ENCODE measurements at regions not wholly inside any gene's neighbourhood (a gene's known extent, or its start where the extent isn't known, plus 50 kb on each side); places are given as distances from the start of the nearest gene placed in this dataset.

DNA sequence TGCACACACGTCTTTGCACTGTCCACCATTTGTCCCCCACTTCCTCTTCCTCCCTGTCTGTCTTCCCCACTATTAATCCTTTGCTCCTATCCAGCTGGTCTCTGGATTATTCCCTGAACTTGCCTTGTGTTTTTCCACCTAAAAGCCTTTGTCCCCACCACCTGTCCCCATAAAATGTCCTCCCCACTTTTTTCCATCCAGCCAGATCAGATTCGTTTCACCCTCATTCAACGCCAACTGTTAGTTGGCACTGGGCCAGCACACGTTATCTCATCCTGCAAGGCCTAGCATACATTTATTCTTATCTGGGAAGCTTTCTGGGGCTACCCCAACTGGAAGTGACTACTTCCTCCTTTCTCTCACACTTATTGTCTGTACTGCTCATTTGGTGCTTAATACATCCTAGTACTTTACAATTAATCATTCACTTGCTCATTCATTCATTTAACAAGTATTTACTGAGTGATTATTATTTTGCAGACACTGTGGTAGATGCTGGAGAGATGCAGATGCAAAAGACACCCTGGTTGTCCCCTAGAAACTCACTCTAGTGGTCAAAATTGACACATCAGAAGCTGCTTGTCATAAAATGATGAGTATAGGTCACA is 96.2 kb downstream of the RASSF10 start:
- Histone ChIP-seq H3K36me3 (no peaks in the 10 kb centered on the region), H3K27me3 (no peaks in the 10 kb centered on the region), H3K27ac (no peak overlapping the region), H3K4me1 (no peaks in the 10 kb centered on the region), H3K4me3 (no peak overlapping the region), H3K9me3 (no peaks in the 10 kb centered on the region)
- no peak for ATAC-seq
- in situ Hi-C loops (cut with MboI; ENCODE audit: low sequenced_read_pairs in 4 of 4) (no loop called here), intact Hi-C loops (cut with DNase I; ENCODE audit: low total_unique reads) (no loop called here)
- DNase-seq, result no peak
- TF ChIP-seq, protein P1, sequence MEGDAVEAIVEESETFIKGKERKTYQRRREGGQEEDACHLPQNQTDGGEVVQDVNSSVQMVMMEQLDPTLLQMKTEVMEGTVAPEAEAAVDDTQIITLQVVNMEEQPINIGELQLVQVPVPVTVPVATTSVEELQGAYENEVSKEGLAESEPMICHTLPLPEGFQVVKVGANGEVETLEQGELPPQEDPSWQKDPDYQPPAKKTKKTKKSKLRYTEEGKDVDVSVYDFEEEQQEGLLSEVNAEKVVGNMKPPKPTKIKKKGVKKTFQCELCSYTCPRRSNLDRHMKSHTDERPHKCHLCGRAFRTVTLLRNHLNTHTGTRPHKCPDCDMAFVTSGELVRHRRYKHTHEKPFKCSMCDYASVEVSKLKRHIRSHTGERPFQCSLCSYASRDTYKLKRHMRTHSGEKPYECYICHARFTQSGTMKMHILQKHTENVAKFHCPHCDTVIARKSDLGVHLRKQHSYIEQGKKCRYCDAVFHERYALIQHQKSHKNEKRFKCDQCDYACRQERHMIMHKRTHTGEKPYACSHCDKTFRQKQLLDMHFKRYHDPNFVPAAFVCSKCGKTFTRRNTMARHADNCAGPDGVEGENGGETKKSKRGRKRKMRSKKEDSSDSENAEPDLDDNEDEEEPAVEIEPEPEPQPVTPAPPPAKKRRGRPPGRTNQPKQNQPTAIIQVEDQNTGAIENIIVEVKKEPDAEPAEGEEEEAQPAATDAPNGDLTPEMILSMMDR (IDR thresholded peaks at IDR 0.05 in 4 of 5, conservative IDR thresholded peaks at IDR 0.05 in 1 of 5), result no peak
- no peak for TF ChIP-seq POLR2A (IDR thresholded peaks at IDR 0.05)

DNA sequence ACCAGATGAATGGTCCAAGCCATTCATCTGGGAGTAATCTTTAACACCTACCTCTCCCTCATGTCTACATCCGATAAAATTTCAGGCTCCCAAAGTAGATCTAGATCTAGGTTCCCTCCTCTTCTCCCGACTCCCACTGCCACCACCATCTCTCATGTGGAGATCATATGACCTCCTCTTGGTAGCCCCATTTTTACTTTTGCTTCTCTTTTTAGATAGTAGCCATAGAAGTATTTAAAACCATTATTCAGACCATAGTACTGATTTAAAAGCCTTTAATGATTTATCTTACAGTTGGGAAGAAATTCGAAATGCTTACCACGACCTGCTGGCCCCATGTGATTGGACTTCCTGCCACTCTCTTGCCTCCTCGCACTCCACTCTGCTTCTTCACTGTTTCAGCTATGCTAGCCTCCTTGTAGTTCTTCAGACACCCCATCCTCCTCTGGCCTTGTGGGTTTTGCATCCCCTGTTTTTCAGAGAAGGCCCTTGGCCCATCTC is 98.5 kb downstream of the RASSF10 start:
- no peak for TF ChIP-seq POLR2A (IDR thresholded peaks at IDR 0.05)
- Histone ChIP-seq H3K27me3 (no peaks in the 10 kb centered on the region), H3K36me3 (no peaks in the 10 kb centered on the region), H3K27ac (no peak overlapping the region), H3K4me3 (no peak overlapping the region), H3K9me3 (no peaks in the 10 kb centered on the region), H3K4me1 (peaks cover 0 to 4% of the 10 kb centered on the region in 2 donors)
- in situ Hi-C loops (cut with MboI; ENCODE audit: low sequenced_read_pairs in 4 of 4), result no loop called here
- DNase-seq (no peak), ATAC-seq (no peak)
- intact Hi-C loops (cut with DNase I; ENCODE audit: low total_unique reads), result no loop called here

DNA sequence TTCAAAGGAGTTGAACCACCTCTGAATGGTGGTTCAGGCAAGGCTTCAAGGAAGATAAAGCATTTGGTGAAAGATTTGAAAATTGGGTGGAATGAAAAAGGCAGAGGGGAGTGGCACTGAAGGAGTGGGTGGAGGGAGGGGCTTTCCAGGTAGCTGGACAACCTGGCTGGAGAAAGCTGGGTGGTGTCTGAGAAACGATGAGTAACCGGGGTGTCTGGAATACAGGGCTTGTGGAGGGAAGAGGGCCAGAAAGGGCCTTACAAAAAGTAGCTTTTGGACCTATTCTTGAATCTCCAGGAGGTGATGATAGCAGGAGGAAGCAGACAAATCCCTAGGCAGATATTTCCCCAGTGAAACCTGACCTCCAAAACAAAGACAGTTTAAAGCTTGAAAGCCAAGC is 99.3 kb downstream of the RASSF10 start:
- no peak overlapping the region for H3K4me3 ChIP-seq
- DNase-seq, result no peak
- no peaks in the 10 kb centered on the region for H3K9me3 ChIP-seq
- H3K27ac ChIP-seq, result no peak overlapping the region
- H3K27me3 ChIP-seq, result no peaks in the 10 kb centered on the region
- in situ Hi-C loops (cut with MboI; ENCODE audit: low sequenced_read_pairs in 4 of 4), result no loop called here
- intact Hi-C loops (cut with DNase I; ENCODE audit: low total_unique reads), result no loop called here
- TF ChIP-seq, protein P1 (IDR thresholded peaks at IDR 0.05 in 4 of 5, conservative IDR thresholded peaks at IDR 0.05 in 1 of 5), result no peak
- no peak for TF ChIP-seq POLR2A (IDR thresholded peaks at IDR 0.05)
- H3K36me3 ChIP-seq, result no peaks in the 10 kb centered on the region
- no peak for ATAC-seq
- H3K4me1 ChIP-seq, result peaks cover 0 to 4% of the 10 kb centered on the region in 2 donors

DNA sequence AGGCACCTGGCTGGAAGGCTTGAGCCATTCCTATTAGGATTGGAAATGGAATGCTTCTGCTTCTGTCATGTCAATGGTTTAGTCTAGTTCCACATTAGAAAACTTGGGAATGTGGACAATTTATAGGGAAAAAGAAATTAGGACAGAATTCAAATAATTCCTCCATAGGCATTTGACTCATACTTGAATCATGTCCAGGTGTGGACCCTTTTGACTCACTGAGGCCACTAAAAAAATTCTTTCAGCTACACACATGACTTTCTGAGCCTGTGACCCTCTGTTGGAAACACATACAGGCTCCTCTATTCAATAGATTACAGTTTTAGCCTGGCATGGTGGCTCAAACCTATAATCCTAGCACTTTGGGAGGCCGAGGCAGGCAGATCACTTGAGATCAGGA is 100.5 kb downstream of the RASSF10 start:
- H3K27ac ChIP-seq, result no peak overlapping the region
- no peak overlapping the region for H3K4me3 ChIP-seq
- DNase-seq, result no peak
- TF ChIP-seq, protein P1 (IDR thresholded peaks at IDR 0.05 in 4 of 5, conservative IDR thresholded peaks at IDR 0.05 in 1 of 5), result no peak
- no peak for TF ChIP-seq POLR2A (IDR thresholded peaks at IDR 0.05)
- no peaks in the 10 kb centered on the region for H3K9me3 ChIP-seq
- no peak for ATAC-seq
- H3K27me3 ChIP-seq, result no peaks in the 10 kb centered on the region
- no peaks in the 10 kb centered on the region for H3K36me3 ChIP-seq
- H3K4me1 ChIP-seq, result peaks cover 0 to 4% of the 10 kb centered on the region in 2 donors
- in situ Hi-C loops (cut with MboI; ENCODE audit: low sequenced_read_pairs in 4 of 4) (no loop called here), intact Hi-C loops (cut with DNase I; ENCODE audit: low total_unique reads) (no loop called here)

DNA sequence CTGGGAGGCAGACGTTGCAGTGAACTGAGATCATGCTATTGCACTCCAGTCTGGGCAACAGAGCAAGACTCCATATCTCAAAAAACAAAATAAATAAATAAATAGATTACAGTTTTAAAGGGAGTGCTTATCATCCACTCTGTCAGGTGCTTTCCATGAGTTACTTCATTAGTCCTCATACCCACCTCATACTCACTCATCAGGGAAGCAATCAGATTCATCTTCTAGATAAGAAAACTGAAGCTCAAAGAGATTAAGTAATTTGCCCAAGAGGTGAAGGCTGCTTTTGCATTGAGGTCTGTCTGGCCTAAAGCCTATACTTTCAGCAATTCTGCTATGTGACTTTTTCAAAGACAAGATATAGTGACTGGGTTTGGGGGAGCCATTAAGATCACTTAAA is 101.0 kb downstream of the RASSF10 start:
- TF ChIP-seq, protein P1 (IDR thresholded peaks at IDR 0.05 in 4 of 5, conservative IDR thresholded peaks at IDR 0.05 in 1 of 5), result no peak
- no peak for TF ChIP-seq POLR2A (IDR thresholded peaks at IDR 0.05)
- H3K36me3 ChIP-seq, result no peaks in the 10 kb centered on the region
- in situ Hi-C loops (cut with MboI; ENCODE audit: low sequenced_read_pairs in 4 of 4) (no loop called here), intact Hi-C loops (cut with DNase I; ENCODE audit: low total_unique reads) (no loop called here)
- ATAC-seq (no peak), DNase-seq (no peak)
- no peaks in the 10 kb centered on the region for H3K27me3 ChIP-seq
- no peak overlapping the region for H3K27ac ChIP-seq
- H3K4me1 ChIP-seq, result peaks cover 0 to 4% of the 10 kb centered on the region in 2 donors
- H3K9me3 ChIP-seq, result no peaks in the 10 kb centered on the region
- no peak overlapping the region for H3K4me3 ChIP-seq
